ENCODE measurements at regions not wholly inside any gene's neighbourhood (a gene's known extent, or its start where the extent isn't known, plus 50 kb on each side); places are given as distances from the start of the nearest gene placed in this dataset.
"Not testable (repeated sequence)": the region's sequence is repeated elsewhere in the genome, so short reads cannot be mapped to it uniquely, and the experiment has no call there.

DNA sequence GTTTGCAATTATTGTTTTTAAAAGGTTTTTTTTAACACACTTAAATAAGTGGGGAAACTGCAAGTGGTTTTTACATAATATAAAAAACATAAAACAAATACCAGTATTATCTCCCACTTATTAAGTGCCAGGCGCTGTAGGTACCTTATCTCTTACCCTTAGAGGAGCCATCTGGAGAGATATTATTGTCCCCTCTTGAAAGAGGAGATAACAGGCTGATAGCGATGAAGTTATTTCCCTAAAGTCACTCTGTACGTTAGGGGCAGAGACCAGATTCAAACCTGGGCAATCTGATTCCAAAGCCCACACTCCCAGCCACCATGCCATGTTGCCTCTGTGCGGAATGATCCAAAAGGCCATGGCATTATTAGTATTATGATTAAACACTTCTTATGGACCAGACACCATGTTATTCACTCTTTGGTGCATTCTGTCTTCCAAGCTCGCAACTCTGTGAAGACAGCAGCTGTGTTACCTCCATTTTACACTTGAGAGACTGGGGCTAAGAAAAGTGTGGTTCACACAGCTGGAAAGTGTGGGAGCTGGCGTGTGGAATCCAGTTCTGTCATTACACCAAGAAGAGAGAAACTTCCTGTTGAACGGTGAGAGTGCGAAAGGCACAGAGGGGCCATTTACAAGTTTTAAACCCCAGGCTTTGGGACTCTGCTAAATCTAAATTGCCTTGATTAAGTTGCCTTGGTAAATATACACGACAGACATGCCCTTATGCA lies 79.9 kb upstream of the MITF start:
- Mint-ChIP-seq H3K36me3 (no peaks in the 10 kb centered on the region), H3K27me3 (no peaks in the 10 kb centered on the region), H3K4me3 (no peak overlapping the region), H3K4me1 (ENCODE audit: low read depth in 2 of 2) (no peaks in the 10 kb centered on the region), H3K9me3 (no peaks in the 10 kb centered on the region), H3K27ac (no peak overlapping the region)
- DNase-seq (ENCODE audit: low spot score) = no peak
- no peak for ATAC-seq

DNA sequence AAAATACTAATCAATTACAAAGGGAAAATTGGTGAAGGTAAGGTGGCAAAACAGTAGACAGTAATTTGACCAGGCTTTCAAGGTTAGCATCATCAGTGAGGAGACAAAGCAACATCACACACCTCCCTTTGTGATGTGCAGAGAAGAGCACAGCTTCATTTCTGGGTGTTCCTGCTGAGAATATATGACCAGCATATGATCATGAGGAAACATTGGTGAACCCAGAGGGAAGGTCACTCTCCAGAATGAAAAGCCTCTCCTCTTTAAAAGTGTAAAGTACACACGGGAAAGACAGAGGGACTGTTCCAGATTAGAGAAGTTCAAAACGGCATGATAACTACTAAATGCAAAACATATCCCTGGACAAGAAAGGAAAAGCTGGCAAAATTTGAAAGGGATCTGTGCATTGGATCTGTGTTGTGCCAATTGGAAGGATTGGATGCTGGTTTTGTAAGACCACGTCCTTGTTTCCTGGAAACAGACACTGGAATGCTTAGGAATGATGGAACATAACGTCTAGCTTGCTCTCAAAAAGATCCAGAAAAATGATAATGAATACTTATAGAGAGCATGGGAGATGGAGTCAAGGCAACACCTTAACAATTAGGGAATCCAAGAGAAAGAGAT lies 80.6 kb upstream of the MITF start:
- H3K4me1 Mint-ChIP-seq (ENCODE audit: low read depth in 2 of 2) = no peaks in the 10 kb centered on the region
- no peak overlapping the region for H3K4me3 Mint-ChIP-seq
- DNase-seq (ENCODE audit: low spot score) (no peak), ATAC-seq (no peak)
- no peak overlapping the region for H3K27ac Mint-ChIP-seq
- no peaks in the 10 kb centered on the region for H3K27me3 Mint-ChIP-seq
- no peaks in the 10 kb centered on the region for H3K9me3 Mint-ChIP-seq
- H3K36me3 Mint-ChIP-seq = no peaks in the 10 kb centered on the region

DNA sequence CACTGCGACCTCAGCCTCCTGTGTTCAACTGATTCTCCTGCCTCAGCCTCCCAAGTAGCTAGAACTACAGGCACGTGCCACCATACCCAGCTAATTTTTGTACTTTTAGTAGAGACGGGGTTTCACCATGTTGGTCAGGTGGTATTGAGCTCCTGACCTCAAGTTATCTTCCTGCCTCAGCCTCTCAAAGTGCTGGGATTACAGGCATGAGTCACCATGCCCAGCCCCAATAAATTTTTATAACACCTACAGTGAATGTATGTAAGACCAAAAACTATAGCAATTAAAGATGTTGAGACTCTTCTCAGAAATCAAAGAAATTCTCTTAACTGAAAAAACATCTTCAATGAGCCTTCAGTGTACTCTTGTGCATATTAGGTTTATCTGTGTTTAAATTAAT lies 82.2 kb upstream of the MITF start:
- not testable (repeated sequence) for H3K36me3 Mint-ChIP-seq; H3K9me3 Mint-ChIP-seq; ATAC-seq; H3K4me1 Mint-ChIP-seq (ENCODE audit: low read depth in 2 of 2); H3K27me3 Mint-ChIP-seq; H3K4me3 Mint-ChIP-seq; DNase-seq (ENCODE audit: low spot score); H3K27ac Mint-ChIP-seq

DNA sequence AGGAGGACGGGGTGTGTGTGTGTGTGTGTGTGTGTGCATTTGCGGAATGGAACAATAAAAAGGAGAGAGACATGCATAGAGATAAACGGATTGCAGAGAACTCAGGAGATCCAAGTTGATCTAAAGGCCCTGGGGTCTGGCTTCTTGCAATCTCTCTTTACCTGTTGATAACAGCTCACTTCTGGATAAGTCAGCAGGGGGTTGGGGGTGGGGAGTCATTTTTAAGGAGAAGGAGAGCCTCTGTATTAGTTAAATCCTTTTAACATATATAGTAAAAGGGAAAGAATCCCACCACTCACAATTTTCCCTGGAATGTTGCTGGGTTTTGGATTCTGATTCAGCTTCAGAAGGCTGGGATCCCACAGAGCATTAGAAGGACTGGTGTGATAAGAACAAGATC lies 87.5 kb upstream of the MITF start:
- no peaks in the 10 kb centered on the region for H3K4me1 Mint-ChIP-seq (ENCODE audit: low read depth in 2 of 2)

DNA sequence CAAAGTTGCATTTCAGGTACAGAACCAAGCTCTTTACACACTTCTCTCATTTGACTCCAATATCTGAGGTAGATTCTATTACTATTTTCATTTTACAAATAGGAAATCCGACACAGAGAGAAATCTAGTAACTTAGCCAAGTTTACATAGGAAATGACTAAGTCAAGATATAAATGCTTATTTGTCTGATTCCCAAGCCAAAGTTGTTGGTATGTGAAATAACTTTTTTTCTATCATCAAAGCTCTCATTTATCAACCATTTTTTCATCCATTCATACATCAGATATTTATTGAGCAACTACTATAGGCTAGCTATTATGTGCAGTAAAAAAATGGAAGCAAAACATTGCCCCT lies 89.2 kb upstream of the MITF start:
- no peaks in the 10 kb centered on the region for H3K27me3 Mint-ChIP-seq
- no peak for DNase-seq (ENCODE audit: low spot score)
- no peaks in the 10 kb centered on the region for H3K9me3 Mint-ChIP-seq
- ATAC-seq = no peak
- no peaks in the 10 kb centered on the region for H3K36me3 Mint-ChIP-seq
- no peaks in the 10 kb centered on the region for H3K4me1 Mint-ChIP-seq (ENCODE audit: low read depth in 2 of 2)
- H3K27ac Mint-ChIP-seq = no peak overlapping the region
- no peak overlapping the region for H3K4me3 Mint-ChIP-seq

More for the DNA sequence above, 87.5 kb upstream of the MITF start:
- DNase-seq (ENCODE audit: low spot score) = no peak
- Mint-ChIP-seq H3K36me3 (no peaks in the 10 kb centered on the region), H3K27me3 (no peaks in the 10 kb centered on the region), H3K9me3 (no peaks in the 10 kb centered on the region), H3K27ac (no peak overlapping the region), H3K4me3 (no peak overlapping the region)
- ATAC-seq = no peak

DNA sequence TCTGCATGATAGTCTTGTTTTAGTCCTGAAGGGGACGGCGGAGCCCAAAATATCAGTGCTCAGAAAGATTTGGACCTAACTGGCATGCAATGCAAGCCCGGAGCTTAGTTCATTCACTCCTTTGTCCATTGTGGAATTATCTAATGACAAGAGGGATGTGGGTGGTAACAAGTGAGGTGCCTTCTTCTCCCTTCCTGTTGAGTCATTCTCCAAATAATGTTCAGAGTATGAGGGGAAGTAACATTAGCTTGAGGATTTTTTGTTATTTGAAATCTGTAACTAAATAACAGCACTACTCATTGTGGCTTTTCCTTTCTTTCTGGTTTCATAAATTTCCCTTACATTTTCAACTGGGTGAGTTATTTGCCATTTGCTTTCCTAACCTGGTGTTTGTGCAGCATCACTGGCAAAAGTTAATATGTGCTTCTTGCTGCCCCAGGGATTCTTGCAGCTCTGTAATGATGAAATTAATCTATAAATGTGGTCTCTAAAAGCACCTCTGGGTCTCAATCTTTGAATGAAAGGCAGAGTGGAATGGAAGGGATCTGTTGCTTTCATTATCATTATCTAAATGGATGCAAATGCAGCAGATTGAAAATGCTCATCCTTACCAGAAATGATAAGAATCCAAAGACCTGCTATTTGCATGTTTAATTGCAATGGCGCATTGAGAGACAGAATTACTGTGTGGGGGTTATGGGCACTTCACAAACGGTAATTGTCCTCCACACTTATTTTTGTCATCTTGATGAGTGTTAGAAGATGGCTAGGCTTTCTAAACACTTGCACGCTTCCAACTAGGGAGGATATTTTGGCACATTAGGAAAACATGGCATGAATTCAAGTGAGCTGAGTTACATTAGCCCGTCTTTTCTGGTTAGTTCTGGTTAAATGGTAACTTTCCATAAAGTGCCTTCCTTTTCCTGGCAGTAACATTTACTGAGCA lies 89.9 kb upstream of the MITF start:
- no peak for ATAC-seq
- H3K9me3 Mint-ChIP-seq = no peaks in the 10 kb centered on the region
- no peak for DNase-seq (ENCODE audit: low spot score)
- H3K27ac Mint-ChIP-seq = no peak overlapping the region
- no peaks in the 10 kb centered on the region for H3K4me1 Mint-ChIP-seq (ENCODE audit: low read depth in 2 of 2)
- no peaks in the 10 kb centered on the region for H3K27me3 Mint-ChIP-seq
- no peak overlapping the region for H3K4me3 Mint-ChIP-seq
- no peaks in the 10 kb centered on the region for H3K36me3 Mint-ChIP-seq

DNA sequence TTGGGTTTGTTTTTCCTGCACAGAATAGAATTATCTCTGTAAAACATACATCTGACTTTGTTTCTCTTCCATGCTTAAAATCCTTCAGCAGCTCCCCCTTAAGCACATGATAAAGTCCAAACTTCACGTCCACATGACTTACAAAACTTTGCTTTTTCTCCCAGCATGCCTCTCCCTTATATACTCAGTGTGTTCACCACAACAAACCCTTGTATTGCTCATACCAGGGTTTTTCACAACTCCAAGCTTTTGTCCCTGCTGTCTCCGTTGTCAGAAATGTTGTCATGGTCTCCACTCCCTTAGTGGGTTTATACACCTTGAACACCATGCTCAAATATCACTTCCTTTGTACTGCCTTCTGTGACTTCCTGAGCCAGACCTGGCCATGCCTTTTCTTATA lies 91.1 kb upstream of the MITF start:
- no peaks in the 10 kb centered on the region for H3K27me3 Mint-ChIP-seq
- no peak overlapping the region for H3K27ac Mint-ChIP-seq
- no peak overlapping the region for H3K4me3 Mint-ChIP-seq
- no peaks in the 10 kb centered on the region for H3K9me3 Mint-ChIP-seq
- no peaks in the 10 kb centered on the region for H3K36me3 Mint-ChIP-seq
- DNase-seq (ENCODE audit: low spot score) (no peak), ATAC-seq (no peak)
- no peaks in the 10 kb centered on the region for H3K4me1 Mint-ChIP-seq (ENCODE audit: low read depth in 2 of 2)

DNA sequence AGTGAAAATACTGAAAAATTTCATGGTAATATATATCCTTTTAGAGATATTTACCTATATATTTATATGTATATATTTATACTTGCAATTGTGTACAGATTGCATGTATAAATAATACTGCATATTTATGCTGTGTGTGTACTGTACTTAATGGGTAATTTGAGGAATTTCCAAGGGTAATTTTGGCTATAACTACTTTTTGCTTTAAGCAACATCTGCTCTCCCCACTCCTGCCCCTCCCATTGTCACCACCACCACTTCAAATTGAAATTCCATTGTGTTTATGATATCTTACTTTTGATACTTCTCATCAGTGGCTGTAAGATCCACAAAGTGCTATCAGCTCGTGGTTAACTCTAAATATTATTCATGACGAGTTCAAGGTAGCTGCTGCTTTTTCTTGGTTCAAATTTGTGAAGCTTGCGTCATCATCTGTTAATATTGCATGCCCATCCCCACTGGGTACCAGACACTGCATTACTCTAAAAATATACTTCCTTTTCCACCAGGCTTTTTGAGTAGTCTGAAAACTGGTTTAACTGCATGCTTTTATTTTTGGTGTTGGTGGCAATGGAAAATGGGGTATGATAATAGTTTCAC lies 91.7 kb upstream of the MITF start:
- no peak for DNase-seq (ENCODE audit: low spot score)
- no peak for ATAC-seq

DNA sequence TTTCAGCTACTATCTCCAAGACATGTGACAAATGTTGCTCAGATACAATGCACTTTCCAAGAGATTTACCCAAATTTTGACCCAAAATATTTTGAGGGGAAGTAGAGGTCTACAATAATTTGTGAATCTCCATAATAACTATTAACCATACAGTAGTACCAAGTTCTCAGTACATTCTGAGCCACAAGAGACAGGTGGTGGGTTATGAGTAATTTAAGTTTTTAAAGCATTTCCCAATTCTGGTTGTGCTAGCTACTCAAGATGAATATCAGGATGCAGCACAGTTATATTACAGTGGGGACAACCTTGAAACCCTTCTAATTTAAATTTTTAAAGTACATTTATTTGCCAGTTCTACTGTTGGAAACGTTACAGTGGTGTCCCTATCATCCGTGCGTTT lies 92.2 kb upstream of the MITF start:
- H3K27me3 Mint-ChIP-seq = no peaks in the 10 kb centered on the region
- H3K4me1 Mint-ChIP-seq (ENCODE audit: low read depth in 2 of 2) = no peaks in the 10 kb centered on the region
- H3K36me3 Mint-ChIP-seq = no peaks in the 10 kb centered on the region
- no peak overlapping the region for H3K4me3 Mint-ChIP-seq
- no peak overlapping the region for H3K27ac Mint-ChIP-seq
- H3K9me3 Mint-ChIP-seq = no peaks in the 10 kb centered on the region
- no peak for ATAC-seq
- no peak for DNase-seq (ENCODE audit: low spot score)

More for the DNA sequence above, 91.7 kb upstream of the MITF start:
- Mint-ChIP-seq H3K36me3 (no peaks in the 10 kb centered on the region), H3K4me3 (no peak overlapping the region), H3K27ac (no peak overlapping the region), H3K4me1 (ENCODE audit: low read depth in 2 of 2) (no peaks in the 10 kb centered on the region), H3K27me3 (no peaks in the 10 kb centered on the region), H3K9me3 (no peaks in the 10 kb centered on the region)

DNA sequence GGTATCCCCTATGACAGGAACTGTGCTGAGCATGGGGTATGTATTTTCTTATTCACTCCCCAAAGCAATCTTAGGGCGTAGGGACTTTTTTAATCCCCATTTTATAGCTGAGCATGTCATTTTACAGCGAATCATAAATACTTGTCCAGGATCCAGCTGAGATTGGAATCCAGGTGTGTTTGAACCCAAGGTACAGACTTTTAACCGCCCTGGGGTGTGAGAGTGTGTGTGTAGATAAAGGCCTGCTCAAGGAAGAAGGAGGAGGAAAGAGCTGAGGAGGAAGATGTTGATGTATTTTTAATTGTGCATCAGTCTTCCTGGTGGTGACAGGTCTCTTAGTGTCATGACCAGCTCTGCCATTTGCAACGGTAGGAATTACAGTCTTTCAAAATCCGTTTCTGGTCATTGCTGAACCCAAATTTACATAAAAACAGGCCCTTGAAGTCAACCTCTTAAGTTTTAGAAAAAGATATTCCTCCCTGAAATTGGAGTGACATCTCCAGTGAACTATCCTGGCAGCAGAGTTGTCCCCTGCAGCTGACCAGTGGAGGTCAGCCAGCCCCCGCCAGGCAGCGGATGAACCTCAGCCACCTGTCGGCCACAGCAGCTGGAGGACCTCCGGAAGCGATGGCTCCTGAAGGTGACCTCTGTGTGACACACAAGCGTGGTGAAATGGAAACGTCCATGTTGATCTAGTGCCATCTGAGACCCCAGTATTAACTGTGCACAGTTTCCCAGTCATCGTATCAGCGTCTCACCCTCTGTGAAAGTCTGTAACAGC lies 92.8 kb upstream of the MITF start:
- DNase-seq (ENCODE audit: low spot score) (no peak), ATAC-seq (no peak)
- Mint-ChIP-seq H3K27me3 (no peaks in the 10 kb centered on the region), H3K4me3 (no peak overlapping the region), H3K36me3 (no peaks in the 10 kb centered on the region), H3K9me3 (no peaks in the 10 kb centered on the region), H3K27ac (no peak overlapping the region), H3K4me1 (ENCODE audit: low read depth in 2 of 2) (no peaks in the 10 kb centered on the region)

DNA sequence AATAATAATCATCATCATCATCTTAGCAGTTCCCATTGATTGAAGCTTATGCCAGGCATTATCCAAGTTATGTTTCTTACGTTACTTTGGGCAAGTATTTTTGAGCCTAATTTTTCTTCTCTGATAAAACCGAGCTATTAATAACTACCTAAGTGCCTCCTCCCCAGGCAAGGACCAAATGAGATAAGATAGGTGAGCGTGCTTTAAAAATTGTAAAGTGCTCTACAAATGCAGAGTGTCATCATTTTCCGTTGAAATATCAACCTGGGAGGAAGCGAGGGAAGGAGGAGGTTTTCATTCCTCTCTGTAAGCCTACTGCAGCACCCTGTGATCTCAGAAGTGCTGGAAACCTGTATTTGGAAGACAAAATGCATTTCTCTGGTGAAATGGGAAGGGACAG lies 96.7 kb upstream of the MITF start:
- Mint-ChIP-seq H3K4me3 (no peak overlapping the region), H3K27ac (no peak overlapping the region), H3K4me1 (ENCODE audit: low read depth in 2 of 2) (no peaks in the 10 kb centered on the region), H3K9me3 (no peaks in the 10 kb centered on the region), H3K27me3 (no peaks in the 10 kb centered on the region), H3K36me3 (no peaks in the 10 kb centered on the region)
- DNase-seq (ENCODE audit: low spot score) (no peak), ATAC-seq (no peak)

DNA sequence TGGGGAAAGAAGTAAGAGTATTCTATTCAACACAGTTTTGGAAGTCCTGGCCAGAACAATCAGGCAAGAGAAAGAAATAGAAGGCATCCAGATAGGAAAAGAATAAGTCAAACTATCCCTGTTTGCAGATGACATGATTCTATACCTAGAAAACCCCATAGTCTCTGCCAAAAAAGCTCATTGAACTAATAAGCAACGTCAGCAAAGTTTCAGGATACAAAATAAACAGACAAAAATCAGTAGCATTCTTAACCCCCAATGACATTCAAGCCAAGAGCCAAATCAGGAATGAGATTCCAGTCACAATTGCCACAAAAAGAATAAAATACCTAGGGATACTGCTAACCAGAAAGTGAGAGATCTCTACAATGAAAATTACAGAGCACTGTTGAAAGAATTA lies 99.4 kb upstream of the MITF start:
- DNase-seq (ENCODE audit: low spot score) (no peak), ATAC-seq (no peak)
- Mint-ChIP-seq H3K27me3 (peaks cover 0 to 4% of the 10 kb centered on the region in 2 donors), H3K36me3 (no peaks in the 10 kb centered on the region), H3K27ac (no peak overlapping the region), H3K9me3 (peaks cover 8% of the 10 kb centered on the region), H3K4me1 (ENCODE audit: low read depth in 2 of 2) (no peaks in the 10 kb centered on the region), H3K4me3 (no peak overlapping the region)

DNA sequence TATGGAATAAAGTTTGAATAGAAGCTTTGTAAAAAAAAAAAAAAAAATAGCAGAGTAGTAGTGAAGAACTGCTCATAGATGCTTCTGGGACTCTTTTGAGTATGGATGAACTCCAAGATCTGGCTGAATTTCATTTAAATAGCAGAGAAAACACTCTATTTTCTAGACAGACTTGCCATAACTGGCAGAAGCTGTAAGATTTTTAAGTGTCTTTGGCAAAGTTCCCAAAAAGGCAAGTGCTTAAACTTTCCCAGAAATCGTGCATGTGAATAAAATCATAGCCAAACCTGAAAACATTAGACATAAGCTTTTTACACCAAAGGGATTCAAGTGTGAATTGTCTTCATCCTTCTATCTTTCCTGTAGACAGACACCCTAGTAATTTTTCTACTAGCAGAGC lies 110.3 kb upstream of the MITF start:
- peaks cover 14% of the 10 kb centered on the region for H3K9me3 Mint-ChIP-seq
- DNase-seq (ENCODE audit: low spot score) (no peak), ATAC-seq (no peak)
- no peaks in the 10 kb centered on the region for H3K4me1 Mint-ChIP-seq (ENCODE audit: low read depth in 2 of 2)
- H3K27me3 Mint-ChIP-seq = peaks cover 0 to 4% of the 10 kb centered on the region in 2 donors
- H3K27ac Mint-ChIP-seq = no peak overlapping the region
- no peak overlapping the region for H3K4me3 Mint-ChIP-seq
- peaks cover 12% of the 10 kb centered on the region for H3K36me3 Mint-ChIP-seq
